ENCODE measurements at regions not wholly inside any gene's neighbourhood (a gene's known extent, or its start where the extent isn't known, plus 50 kb on each side); places are given as distances from the start of the nearest gene placed in this dataset.

GRCh38 chr17:70820276-70820675, 650.9 kb downstream of the KCNJ2 start:
- no peak for DNase-seq

DNA sequence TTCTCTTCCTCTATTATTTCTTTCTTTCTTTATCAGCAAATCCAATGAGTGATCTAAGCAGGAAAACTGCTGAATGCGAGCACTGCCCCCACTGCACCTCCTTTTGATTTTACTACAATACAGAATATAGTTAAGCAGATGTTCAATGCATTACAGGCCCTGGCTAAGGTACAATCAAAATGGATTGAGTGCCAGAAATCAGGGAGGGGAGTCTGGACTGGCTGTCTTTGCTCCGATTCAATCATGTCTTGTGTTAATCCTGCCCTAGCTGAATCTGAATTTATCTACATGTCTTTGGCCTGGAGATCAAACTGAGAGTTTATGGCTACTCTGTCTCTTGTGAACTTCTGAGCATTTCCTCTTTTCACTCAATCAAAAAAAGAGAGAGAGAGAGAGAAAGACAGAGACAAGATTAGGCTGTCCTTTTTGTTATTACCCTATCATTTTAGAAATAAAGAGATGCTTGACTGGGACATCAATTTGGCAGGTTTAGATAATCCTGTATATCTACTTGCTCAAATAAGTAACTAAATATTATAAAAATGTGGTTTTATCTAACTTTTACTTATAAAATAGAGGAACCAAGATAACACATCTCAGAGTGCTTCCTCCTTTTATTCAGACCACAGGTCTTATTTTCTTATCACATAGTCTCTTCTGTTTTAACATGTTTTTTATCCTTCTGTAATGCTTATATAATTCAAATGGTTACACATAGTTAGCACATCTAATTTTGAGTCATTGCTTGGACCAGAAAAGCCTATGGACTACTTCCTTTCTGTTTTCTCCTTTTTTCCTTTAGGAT, 656.2 kb downstream of the KCNJ2 start:
- DNase-seq = no peak

- no peak for DNase-seq
Measured at GRCh38 chr17:70829876-70830275, 660.5 kb downstream of the KCNJ2 start.

DNA sequence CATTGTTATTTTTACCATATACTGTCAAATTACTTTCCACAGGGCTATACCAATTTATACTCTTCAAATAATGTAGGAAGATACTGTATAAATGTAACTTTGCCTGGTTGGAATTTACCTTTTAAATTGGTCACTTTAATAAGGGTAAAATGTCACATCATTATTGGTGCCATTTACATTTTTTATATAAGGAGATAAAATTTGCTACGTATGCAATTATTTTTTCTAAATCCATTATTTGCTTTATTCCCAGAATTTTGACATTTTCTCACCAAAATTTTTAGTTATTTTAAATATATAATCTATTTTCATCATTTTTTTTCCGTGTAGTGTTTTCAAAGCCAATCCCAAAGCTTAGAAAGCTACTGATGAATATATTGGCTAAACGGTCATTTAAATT, 664.7 kb downstream of the KCNJ2 start:
- no peak for DNase-seq

DNA sequence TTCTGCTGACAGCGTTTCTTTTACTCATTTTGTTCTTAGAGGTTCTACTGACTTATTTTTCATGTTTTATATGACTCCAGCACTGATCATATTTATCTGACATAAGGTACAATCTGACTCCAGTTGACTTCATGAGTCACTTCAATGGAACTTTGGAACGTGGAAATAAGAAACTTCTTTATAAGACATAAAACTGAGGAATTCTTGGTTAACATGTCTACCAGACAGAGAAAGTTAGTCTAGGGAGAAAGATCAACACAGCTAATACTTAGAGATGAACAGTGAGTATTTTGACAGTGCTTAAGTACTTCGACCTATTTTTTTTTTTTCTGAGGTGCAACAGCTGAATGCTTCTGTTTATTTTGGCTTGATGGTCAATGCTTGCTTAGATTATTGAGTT, 679.5 kb downstream of the KCNJ2 start:
- no peak for DNase-seq

- DNase-seq = no peak
Measured at GRCh38 chr17:70855401-70856054, 686.2 kb downstream of the KCNJ2 start.

- no peak for DNase-seq
Measured at GRCh38 chr17:70857351-70857750, 688.0 kb downstream of the KCNJ2 start.

GRCh38 chr17:70859829-70860228, 690.5 kb downstream of the KCNJ2 start:
- no peak for DNase-seq

DNA sequence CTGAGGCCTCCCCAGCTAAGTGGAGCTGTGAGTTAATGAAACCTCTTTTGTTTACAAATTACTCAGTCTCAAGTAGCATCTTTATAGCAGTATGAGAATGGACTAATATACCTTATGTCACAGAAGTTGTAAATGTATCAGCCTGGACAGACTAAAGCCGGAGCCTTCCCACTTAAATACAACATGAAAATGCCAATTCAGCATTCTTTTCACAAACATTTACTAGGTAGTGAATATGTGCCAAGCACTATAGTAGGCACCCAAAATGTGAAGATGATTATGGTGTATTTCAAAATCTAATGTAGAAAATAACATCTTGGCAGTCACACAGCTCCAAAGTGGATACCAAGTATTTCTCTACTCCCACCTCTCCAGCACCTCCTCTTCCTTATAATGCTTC, 693.0 kb downstream of the KCNJ2 start:
- no peak for DNase-seq

- no peak for DNase-seq
Measured at GRCh38 chr17:70863436-70864248, 694.3 kb downstream of the KCNJ2 start.

DNA sequence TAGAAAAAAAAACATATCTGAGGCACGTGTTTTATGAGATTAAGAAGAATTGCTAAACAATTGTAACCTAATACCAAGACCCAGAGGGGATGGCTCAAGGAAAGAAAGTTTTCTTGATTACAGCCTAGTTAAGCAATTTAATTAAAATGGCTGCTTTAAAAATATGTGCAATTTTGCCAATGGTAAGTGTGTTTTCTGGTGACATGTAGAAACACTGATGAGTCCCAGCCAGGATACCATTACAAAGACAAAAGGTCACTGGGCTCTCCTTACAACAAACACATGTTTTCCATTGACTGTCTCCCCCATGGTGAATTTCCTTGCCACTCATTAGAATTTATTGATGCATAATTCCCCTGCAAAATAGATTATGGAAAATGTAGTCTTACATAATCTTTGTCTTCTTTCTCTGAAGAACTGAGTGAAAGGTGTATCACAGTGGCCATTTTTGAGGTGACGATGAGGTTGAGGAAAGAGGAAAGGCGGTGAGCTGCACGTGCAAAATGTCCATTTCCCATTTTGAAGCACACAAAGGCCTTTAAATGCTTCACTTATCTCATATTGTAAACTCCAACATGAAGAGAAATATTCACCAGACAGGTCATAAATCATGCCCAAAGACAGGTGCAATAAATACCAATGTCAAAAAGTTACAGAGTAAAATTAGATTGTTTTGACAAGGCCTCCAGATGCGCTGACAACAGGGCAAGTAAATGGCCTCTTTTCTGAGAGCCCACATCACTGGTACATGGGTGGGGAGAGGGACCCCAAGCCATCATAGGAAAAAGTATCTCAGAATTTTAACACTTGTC, 696.9 kb downstream of the KCNJ2 start:
- DNase-seq = no peak

DNA sequence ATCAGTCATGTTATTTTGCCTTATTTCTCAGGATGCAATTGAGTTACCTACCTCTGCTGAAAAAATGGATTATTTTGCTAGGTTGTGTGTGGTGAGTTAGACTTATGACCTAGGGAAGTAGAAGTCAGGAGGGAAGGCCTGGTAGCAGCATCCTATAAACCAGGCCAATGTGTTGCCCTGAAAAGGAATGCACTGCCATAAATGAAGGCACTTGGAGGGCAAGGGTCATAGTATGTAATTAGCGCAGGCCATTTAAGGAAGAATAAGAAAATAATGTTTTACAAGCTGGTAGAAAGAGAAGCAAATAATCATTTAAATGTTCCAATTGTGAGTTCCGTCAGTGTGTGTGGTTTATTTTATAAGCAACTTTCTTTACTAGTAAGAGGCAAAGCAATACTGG, 698.8 kb downstream of the KCNJ2 start:
- no peak for DNase-seq

DNA sequence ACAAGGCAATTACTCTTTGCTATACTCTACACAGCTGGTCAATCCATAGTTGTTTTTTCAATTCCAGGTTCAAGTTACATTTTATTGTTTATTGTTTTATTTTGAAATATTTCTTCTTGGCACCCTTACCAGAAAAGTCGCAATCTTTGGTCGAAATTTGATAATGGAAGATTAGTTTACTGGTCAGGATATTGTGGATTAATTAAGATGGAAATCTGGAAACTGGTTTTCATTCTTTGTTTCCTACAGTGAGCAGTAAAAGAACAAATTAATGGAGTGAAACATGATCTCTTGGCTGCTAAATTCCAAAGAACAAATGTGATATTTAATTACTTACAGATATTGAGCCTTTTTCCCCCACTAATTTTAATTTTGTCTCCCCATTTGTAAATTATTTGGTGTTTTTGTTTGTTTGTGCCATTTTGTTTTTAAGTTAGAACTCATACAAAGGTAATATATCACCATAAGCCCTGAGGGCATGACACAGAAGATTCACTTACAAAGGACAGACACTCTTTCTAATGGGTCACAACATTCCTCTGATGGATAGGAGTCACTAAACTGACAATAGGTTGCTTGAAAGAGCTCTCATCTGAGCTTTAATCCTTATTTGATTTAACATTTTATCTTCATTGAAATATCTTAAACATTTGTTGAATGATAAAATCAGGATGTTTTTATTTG, 700.2 kb downstream of the KCNJ2 start:
- DNase-seq = no peak

DNA sequence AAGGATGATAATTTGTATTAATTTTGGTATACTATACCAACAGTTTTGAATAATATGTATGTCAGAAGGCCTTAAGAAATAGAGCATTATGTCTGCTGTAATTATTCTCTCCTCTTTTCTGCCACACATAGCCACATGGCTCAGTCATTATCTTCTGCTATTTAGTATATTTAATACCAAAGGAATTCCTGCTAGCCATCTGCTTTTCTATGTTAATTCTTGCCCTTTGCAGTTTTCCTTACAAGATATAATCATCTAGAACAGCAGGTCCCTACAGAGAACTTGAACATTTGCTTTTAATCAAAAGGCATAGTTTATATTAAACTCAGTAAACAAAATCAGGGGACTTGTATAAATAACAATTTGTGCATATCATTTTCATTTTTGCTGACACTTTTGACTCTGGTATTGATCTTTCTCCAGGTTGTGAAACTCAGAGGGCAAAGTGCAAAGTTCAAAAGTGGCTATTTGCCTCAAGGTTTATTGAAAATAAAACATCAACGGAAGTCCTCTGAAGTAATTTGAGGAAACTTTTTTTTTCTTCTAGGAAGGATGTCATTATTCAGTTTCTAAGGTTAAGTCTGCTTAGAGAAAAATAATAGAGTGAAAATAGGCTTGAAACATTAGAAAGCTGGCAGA, 702.0 kb downstream of the KCNJ2 start:
- no peak for DNase-seq

DNA sequence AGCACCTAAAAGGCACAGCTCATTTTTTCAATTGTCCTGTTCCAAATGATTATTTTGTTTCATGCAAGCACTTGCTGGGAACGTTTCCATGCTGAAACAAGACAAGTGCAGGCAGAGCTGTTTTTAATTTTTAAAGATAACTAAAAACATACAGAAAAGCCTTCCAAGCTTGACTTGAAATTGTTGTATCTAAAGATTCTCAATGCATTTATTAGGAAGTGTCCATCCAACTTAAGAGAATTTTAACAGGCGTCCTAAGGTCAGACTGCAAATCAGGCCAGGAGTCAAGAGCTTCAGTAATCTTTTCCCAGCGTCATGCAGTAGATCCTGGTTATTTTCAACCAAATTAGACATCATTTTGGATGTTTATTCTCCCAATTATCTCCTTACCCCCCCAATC, 702.8 kb downstream of the KCNJ2 start:
- no peak for DNase-seq

DNA sequence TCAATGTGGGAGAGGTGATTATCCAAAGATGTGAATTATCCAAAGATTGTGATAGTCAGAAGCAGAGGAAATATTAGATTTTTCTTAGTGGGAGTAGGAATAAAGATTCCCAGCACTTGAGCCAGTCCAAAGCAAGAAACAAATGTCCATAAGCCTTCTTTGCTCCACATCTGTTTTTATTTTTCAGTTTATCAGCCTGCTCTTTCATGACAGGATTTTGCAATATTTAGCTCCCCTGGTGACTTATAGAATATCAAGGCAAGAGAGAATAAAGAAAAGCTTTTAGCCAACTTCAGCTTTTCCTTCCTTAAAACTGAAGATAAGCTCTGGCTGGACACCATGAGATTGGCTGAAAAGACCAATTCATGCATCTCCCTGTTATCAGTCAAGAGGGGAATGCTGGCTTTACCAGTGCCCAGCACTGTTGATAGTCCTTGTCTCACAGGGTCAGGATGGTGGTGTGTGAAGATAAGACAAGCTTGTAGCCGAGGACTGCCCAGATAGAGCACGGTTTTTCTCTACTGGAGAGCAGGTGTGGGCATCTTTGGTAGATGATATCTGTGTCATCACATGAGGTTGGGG, 706.5 kb downstream of the KCNJ2 start:
- no peak for DNase-seq

DNA sequence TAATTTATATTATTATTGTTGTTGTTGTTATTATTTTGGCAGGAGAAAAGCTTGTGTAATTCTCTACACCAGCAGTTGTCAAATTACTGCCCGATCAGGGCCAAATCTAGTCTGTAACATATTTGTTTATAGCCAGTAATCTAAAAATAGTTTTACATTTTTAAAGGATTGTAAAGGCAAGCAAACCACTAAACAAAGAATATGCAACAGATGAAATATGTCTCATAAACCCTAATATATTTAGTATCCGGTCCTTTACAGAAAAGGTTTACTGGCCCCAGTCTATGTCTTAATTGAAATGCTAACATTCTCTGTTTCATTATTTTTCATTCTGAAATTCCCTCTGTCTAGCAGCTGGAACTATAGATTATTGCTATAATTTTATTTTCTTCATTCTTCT, 709.5 kb downstream of the KCNJ2 start:
- no peak for DNase-seq

- no peak for DNase-seq
Measured at GRCh38 chr17:70879401-70879800, 710.1 kb downstream of the KCNJ2 start.

GRCh38 chr17:70881093-70881492, 711.8 kb downstream of the KCNJ2 start:
- DNase-seq = no peak

- no peak for DNase-seq
Measured at GRCh38 chr17:70882504-70882903, 713.2 kb downstream of the KCNJ2 start.

DNA sequence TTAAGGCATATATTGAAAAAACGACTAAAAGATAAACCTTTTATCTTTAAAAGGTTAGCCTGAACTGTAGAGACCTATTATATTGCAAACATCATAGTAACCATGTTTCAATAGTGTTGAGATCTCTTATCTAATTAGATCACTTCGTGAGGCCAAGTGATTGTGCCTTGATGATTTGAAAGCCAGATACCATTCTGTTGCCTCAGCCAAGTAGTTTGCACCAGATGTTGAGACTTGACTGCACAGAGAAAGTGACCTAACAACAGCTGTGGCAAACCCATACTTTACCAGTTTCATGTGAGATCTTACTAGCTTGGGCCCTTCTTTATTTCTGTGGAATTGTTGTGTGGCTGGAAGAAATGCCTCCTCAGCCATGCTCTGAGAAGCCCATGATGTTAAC, 717.3 kb downstream of the KCNJ2 start:
- DNase-seq = no peak

Data from CD4-positive, alpha-beta T cell treated with Interleukin-12 subunit alpha and Interleukin-12 subunit beta, for 1 hour (primary cell).